Spleen (tissue), 11 donors: ENCODE measurements at regions not wholly inside any gene's neighbourhood (a gene's known extent, or its start where the extent isn't known, plus 50 kb on each side); places are given as distances from the start of the nearest gene placed in this dataset.
"Not testable (repeated sequence)": the region's sequence is repeated elsewhere in the genome, so short reads cannot be mapped to it uniquely, and the experiment has no call there.

Experiments
- DNase-seq: peaks from one replicate; pipeline ENCODE4 v3.0.0-alpha.2; 2020
- H3K27ac ChIP-seq, 8 donors: fragments of 200-600 bp; sonication (generic) in 7 of 8; 1 replicate in 4 of 8; 2 replicates in 4 of 8; pipeline versions ENCODE4 v1.5.0 to v1.8.0; 2016 to 2021; ENCODE audit warnings: inconsistent platforms in 4 of 8, mild to moderate bottlenecking in 4 of 8, moderate library complexity in 1 of 8
- H3K27me3 ChIP-seq, 7 donors: fragments of 200-600 bp; sonication (generic) in 6 of 7; replicated peaks in 1 of 7; 1 replicate in 4 of 7; 2 replicates in 3 of 7; pipeline versions ENCODE4 v1.5.0 to v1.8.0; 2016 to 2021; ENCODE audit warnings: inconsistent platforms in 3 of 7, mild to moderate bottlenecking in 1 of 7
- H3K36me3 ChIP-seq, 6 donors: fragments of 200-600 bp; sonication (generic) in 5 of 6; 1 replicate in 4 of 6; 2 replicates in 2 of 6; pipeline versions ENCODE4 v1.5.0 to v1.8.0; 2016 to 2021; ENCODE audit warnings: inconsistent platforms in 2 of 6
- H3K4me1 ChIP-seq, 6 donors: fragments of 200-600 bp; sonication (generic) in 5 of 6; 1 replicate in 3 of 6; 2 replicates in 3 of 6; pipeline versions ENCODE4 v1.5.0 to v1.8.0; 2016 to 2021; ENCODE audit warnings: inconsistent platforms in 3 of 6
- H3K4me3 ChIP-seq, 8 donors: fragments of 200-600 bp; sonication (generic) in 7 of 8; 1 replicate in 4 of 8; 2 replicates in 4 of 8; pipeline versions ENCODE4 v1.5.0 to v1.8.0; 2016 to 2021; ENCODE audit warnings: inconsistent platforms in 4 of 8, mild to moderate bottlenecking in 4 of 8, moderate library complexity in 2 of 8
- H3K9me3 ChIP-seq, 8 donors: fragments of 200-600 bp; sonication (generic) in 7 of 8; 1 replicate in 4 of 8; 2 replicates in 4 of 8; pipeline versions ENCODE4 v1.5.0 to v1.8.0; 2016 to 2021; ENCODE audit warnings: inconsistent platforms in 4 of 8
- CTCF ChIP-seq, 11 experiments: fragments of 200-600 bp in 7 of 11; fragments of 450-650 bp in 4 of 11; sonication (generic) in 4 of 11; IDR thresholded peaks in 8 of 11; conservative IDR thresholded peaks in 3 of 11; 1 replicate in 7 of 11; 2 replicates in 4 of 11; pipeline versions ENCODE4 v1.4.0 to v1.8.0; 2016 to 2021; ENCODE audit warnings: antibody characterized with exemption in 11 of 11, inconsistent platforms in 4 of 11, mild to moderate bottlenecking in 1 of 11
- POLR2A ChIP-seq, 3 donors: fragments of 450-650 bp; IDR thresholded peaks; one replicate each; pipeline ENCODE4 v1.5.1; 2017; ENCODE audit warnings: antibody characterized with exemption in 3 of 3, mild to moderate bottlenecking in 1 of 3
- POLR2AphosphoS5 ChIP-seq, 3 donors: sonication (generic); formaldehyde crosslinking; IDR thresholded peaks; one replicate each; pipeline ENCODE4 v1.5.1; 2017; ENCODE audit warnings: antibody characterized with exemption in 3 of 3
- WGBS, 5 donors: extraction: QIAGEN DNeasy Blood & Tissue Kit in 3 of 5; methylation state at CpG; one replicate each; pipeline versions ENCODE4 v1.1.5 to v1.1.7; 2013 to 2018; 5-methylcytosine and 5-hydroxymethylcytosine counted together
- intact Hi-C: fragments of 100-400 bp; cut with DNase I; formaldehyde crosslinking; loops from one replicate; pipeline ENCODE4 v1.15.0; 2023; ENCODE audit warnings: low total_unique reads
- donor health status: healthy with polysubstance abuse.
- donor health status: DM: no; HTN: no; CAD: no; lungs with moderate emphysema.
- donor health status: DM: no; HTN: no; CAD: no.
- donor health status: Bipolar disorder and iron deficiency.
- donor health status: healthy.
- donor health status: DM: no; HTN: no; CAD: no.
- donor health status: DM: yes; HTN: yes; CAD: no.

GRCh38 chrX:115719171-115719570 lies 158.2 kb downstream of the PLS3 start:
- no peak overlapping the region for H3K4me3 ChIP-seq
- H3K36me3 ChIP-seq: no peaks in the 10 kb centered on the region
- no peaks in the 10 kb centered on the region for H3K4me1 ChIP-seq
- no peaks in the 10 kb centered on the region for H3K9me3 ChIP-seq
- TF ChIP-seq POLR2A (IDR thresholded peaks at IDR 0.05) (no peak), POLR2AphosphoS5 (IDR thresholded peaks at IDR 0.05) (no peak), CTCF (IDR thresholded peaks at IDR 0.05 in 8 of 11, conservative IDR thresholded peaks at IDR 0.05 in 3 of 11) (no peak)
- DNase-seq: no peak
- H3K27ac ChIP-seq: no peak overlapping the region
- H3K27me3 ChIP-seq: peaks cover 0 to 23% (median 0%) of the 10 kb centered on the region in 7 donors
- 58 to 91% (median 90%) methylated on average over 17 to 23 of the region's 23 CpGs for WGBS, 5 donors
- intact Hi-C loops: no loop called here

- H3K27ac ChIP-seq, intact Hi-C loops, H3K36me3 ChIP-seq, DNase-seq, H3K4me1 ChIP-seq, H3K9me3 ChIP-seq, H3K4me3 ChIP-seq: not testable (repeated sequence)
- peaks cover 0 to 18% (median 0%) of the 10 kb centered on the region in 7 donors for H3K27me3 ChIP-seq
- 10 to 16% (median 11%) methylated on average over 12 to 15 of the region's 33 CpGs; no CpG with 5 or more reads in 2 of the 5 donors for WGBS, 5 donors
Observed at GRCh38 chrX:115722724-115723433, 161.9 kb downstream of the PLS3 start.

- H3K27ac ChIP-seq, H3K27me3 ChIP-seq, DNase-seq, H3K4me1 ChIP-seq, H3K9me3 ChIP-seq, H3K36me3 ChIP-seq, H3K4me3 ChIP-seq, intact Hi-C loops: not testable (repeated sequence)
- no CpG with 5 or more reads among the region's 26 CpGs for WGBS, 5 donors
- peak in 1 of 3 donors; percentile 12 for TF ChIP-seq POLR2AphosphoS5 (IDR thresholded peaks at IDR 0.05)
Observed at GRCh38 chrX:115725370-115725769, 164.4 kb downstream of the PLS3 start.

GRCh38 chrX:115727792-115728732 lies 167.1 kb downstream of the PLS3 start:
- 33 to 95% methylated on average over 15 to 16 of the region's 77 CpGs; no CpG with 5 or more reads in 3 of the 5 donors for WGBS, 5 donors
- H3K36me3 ChIP-seq, H3K9me3 ChIP-seq, intact Hi-C loops, H3K4me1 ChIP-seq, H3K27me3 ChIP-seq: not testable (repeated sequence)
- Histone ChIP-seq H3K4me3 (peak overlapping the region in 2 of 8 donors; percentile 26 to 41), H3K27ac (peak overlapping the region in 1 of 8 donors; percentile 50)
- peak; percentile 85 for DNase-seq
- TF ChIP-seq CTCF (IDR thresholded peaks at IDR 0.05 in 8 of 11, conservative IDR thresholded peaks at IDR 0.05 in 3 of 11): peak in 1 of 11 experiments; percentile 7

GRCh38 chrX:115732530-115732929 lies 171.6 kb downstream of the PLS3 start:
- intact Hi-C loops: not testable (repeated sequence)

GRCh38 chrX:115735269-115735668 lies 174.3 kb downstream of the PLS3 start:
- Histone ChIP-seq H3K27ac (peak overlapping the region in 2 of 8 donors; percentile 82 to 86), H3K4me3 (peak overlapping the region in 1 of 8 donors; percentile 62)
- intact Hi-C loops, H3K36me3 ChIP-seq, H3K9me3 ChIP-seq, H3K27me3 ChIP-seq, H3K4me1 ChIP-seq, DNase-seq: not testable (repeated sequence)
- WGBS, 5 donors: 40 to 96% methylated on average over 11 to 13 of the region's 26 CpGs; no CpG with 5 or more reads in 3 of the 5 donors

More at GRCh38 chrX:115732530-115732929, 171.6 kb downstream of the PLS3 start:
- not testable (repeated sequence) for H3K4me3 ChIP-seq, H3K36me3 ChIP-seq, H3K27ac ChIP-seq, H3K4me1 ChIP-seq, H3K9me3 ChIP-seq, H3K27me3 ChIP-seq, DNase-seq
- WGBS, 5 donors: no CpG with 5 or more reads among the region's 39 CpGs
